ENCODE measurements at regions not wholly inside any gene's neighbourhood (a gene's known extent, or its start where the extent isn't known, plus 50 kb on each side); places are given as distances from the start of the nearest gene placed in this dataset.

DNA sequence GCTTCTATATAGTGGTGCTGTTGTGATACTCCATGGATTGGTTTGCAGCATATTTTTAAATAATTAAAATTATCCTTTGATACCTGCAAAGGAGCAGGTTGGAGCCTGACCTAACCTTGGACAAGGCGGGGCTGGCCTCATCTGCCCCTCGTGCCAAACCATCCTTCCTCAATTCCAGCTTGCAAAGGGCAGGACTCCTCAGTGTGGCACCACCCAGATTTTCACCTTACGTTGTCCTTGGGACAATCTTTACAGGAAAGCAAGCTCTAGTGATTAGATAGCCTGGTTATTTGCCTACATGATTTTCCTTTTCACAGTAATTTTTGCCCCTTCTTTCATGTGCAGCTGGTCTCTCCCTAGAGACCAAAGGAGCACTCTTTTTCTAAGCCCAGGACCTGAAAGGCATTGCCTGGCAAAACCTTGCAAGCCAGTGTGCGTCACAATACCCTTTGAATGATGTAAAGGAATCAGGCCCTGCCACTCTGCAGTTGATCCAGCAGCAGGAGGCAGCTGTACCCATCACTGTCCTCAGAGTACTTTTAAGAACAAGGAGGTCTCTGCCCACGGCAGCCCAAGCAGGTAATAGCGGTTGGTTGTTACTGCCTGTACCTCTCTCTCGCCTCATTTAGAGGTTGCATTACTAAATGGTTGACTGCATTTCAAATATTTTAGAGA, 99.4 kb downstream of the ADSS2 start:
- TF ChIP-seq POLR2AphosphoS5 (IDR thresholded peaks at IDR 0.05) = no peak
- TF ChIP-seq EP300 (IDR thresholded peaks at IDR 0.05) = no peak
- TF ChIP-seq, protein P1, sequence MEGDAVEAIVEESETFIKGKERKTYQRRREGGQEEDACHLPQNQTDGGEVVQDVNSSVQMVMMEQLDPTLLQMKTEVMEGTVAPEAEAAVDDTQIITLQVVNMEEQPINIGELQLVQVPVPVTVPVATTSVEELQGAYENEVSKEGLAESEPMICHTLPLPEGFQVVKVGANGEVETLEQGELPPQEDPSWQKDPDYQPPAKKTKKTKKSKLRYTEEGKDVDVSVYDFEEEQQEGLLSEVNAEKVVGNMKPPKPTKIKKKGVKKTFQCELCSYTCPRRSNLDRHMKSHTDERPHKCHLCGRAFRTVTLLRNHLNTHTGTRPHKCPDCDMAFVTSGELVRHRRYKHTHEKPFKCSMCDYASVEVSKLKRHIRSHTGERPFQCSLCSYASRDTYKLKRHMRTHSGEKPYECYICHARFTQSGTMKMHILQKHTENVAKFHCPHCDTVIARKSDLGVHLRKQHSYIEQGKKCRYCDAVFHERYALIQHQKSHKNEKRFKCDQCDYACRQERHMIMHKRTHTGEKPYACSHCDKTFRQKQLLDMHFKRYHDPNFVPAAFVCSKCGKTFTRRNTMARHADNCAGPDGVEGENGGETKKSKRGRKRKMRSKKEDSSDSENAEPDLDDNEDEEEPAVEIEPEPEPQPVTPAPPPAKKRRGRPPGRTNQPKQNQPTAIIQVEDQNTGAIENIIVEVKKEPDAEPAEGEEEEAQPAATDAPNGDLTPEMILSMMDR (IDR thresholded peaks at IDR 0.05) = no peak

All from esophagus muscularis mucosa (tissue), 4 donors.